DND-41 (cell line): ENCODE measurements at regions not wholly inside any gene's neighbourhood (a gene's known extent, or its start where the extent isn't known, plus 50 kb on each side); places are given as distances from the start of the nearest gene placed in this dataset.

Source experiments
- ATAC-seq: fragments of 200-7000 bp; cut with Tn5 transposase; 3 replicates; pipeline ENCODE4 v1.9.1; 2021; ENCODE audit warnings: low read depth; ENCODE audit not compliant: insufficient read depth
- DNase-seq: peaks from one replicate; pipeline ENCODE4 v3.0.0-alpha.2; 2020
- H2AFZ ChIP-seq: 2 replicates; pipeline ENCODE4 v1.6.0; 2012; ENCODE audit warnings: low read depth, low read length
- H3K27ac ChIP-seq: 2 replicates; pipeline ENCODE4 v1.5.1; 2012; ENCODE audit warnings: low read length, inconsistent platforms
- H3K27me3 ChIP-seq: fragments of 200-600 bp; sonication (generic); 2 replicates; pipeline ENCODE4 v1.6.0; 2012; ENCODE audit warnings: low read length, mild to moderate bottlenecking, inconsistent platforms; ENCODE audit not compliant: insufficient read depth, poor library complexity
- H3K36me3 ChIP-seq: 2 replicates; pipeline ENCODE4 v1.5.1; 2012; ENCODE audit warnings: low read length, inconsistent platforms; ENCODE audit not compliant: insufficient read depth
- H3K4me1 ChIP-seq: 2 replicates; pipeline ENCODE4 v1.5.1; 2012; ENCODE audit warnings: mild to moderate bottlenecking, low read length; ENCODE audit not compliant: insufficient read depth
- H3K4me2 ChIP-seq: 2 replicates; pipeline ENCODE4 v1.6.0; 2012; ENCODE audit warnings: mild to moderate bottlenecking, moderate library complexity, low read length, inconsistent platforms; ENCODE audit not compliant: insufficient read depth
- H3K4me3 ChIP-seq, 2 experiments: fragments of 200-600 bp in 1 of 2; shearing (Covaris generic) in 1 of 2; 2 replicates each; pipeline ENCODE4 v1.5.1; 2012 to 2016; ENCODE audit warnings: inconsistent platforms in 2 of 2, low read length in 2 of 2, mild to moderate bottlenecking in 2 of 2, low read depth in 1 of 2, moderate library complexity in 1 of 2
- H3K79me2 ChIP-seq: 2 replicates; pipeline ENCODE4 v1.6.0; 2012; ENCODE audit warnings: low read length, inconsistent platforms; ENCODE audit not compliant: insufficient read depth
- H3K9ac ChIP-seq: 2 replicates; pipeline ENCODE4 v1.6.0; 2012; ENCODE audit warnings: low read depth, mild to moderate bottlenecking, inconsistent platforms, low read length, moderate library complexity
- H3K9me3 ChIP-seq: 2 replicates; pipeline ENCODE4 v1.5.1; 2012; ENCODE audit warnings: low read length, moderate library complexity, mild to moderate bottlenecking, inconsistent platforms; ENCODE audit not compliant: insufficient read depth, severe bottlenecking
- H4K20me1 ChIP-seq: 2 replicates; pipeline ENCODE4 v1.6.0; 2012; ENCODE audit warnings: low read length; ENCODE audit not compliant: insufficient read depth
- EZH2 ChIP-seq: IDR thresholded peaks from 3 replicates; pipeline ENCODE4 v1.6.1; 2012; ENCODE audit warnings: borderline replicate concordance, low read depth, mild to moderate bottlenecking, moderate library complexity, low read length, inconsistent platforms; ENCODE audit not compliant: severe bottlenecking
- TF ChIP-seq, protein P1 (sequence below): IDR thresholded peaks from 2 replicates; pipeline ENCODE4 v1.5.1; 2012; ENCODE audit warnings: borderline replicate concordance, low read length, moderate library complexity, mild to moderate bottlenecking; ENCODE audit not compliant: poor library complexity, severe bottlenecking; ENCODE audit errors: extremely low read depth

- ATAC-seq (no peak; the same call in 2 of the 3 replicates), DNase-seq (no peak)
- Histone ChIP-seq H3K4me1 (no peaks in the 10 kb centered on the region), H4K20me1 (no peaks in the 10 kb centered on the region), H3K9ac (no peak overlapping the region), H3K9me3 (no peaks in the 10 kb centered on the region), H3K4me3 (no peak overlapping the region), H3K36me3 (no peaks in the 10 kb centered on the region), H2AFZ (no peak overlapping the region), H3K4me2 (no peak overlapping the region), H3K27me3 (no peaks in the 10 kb centered on the region), H3K27ac (no peak overlapping the region), H3K79me2 (no peaks in the 10 kb centered on the region)
- TF ChIP-seq EZH2: no peak
- TF ChIP-seq, protein P1, sequence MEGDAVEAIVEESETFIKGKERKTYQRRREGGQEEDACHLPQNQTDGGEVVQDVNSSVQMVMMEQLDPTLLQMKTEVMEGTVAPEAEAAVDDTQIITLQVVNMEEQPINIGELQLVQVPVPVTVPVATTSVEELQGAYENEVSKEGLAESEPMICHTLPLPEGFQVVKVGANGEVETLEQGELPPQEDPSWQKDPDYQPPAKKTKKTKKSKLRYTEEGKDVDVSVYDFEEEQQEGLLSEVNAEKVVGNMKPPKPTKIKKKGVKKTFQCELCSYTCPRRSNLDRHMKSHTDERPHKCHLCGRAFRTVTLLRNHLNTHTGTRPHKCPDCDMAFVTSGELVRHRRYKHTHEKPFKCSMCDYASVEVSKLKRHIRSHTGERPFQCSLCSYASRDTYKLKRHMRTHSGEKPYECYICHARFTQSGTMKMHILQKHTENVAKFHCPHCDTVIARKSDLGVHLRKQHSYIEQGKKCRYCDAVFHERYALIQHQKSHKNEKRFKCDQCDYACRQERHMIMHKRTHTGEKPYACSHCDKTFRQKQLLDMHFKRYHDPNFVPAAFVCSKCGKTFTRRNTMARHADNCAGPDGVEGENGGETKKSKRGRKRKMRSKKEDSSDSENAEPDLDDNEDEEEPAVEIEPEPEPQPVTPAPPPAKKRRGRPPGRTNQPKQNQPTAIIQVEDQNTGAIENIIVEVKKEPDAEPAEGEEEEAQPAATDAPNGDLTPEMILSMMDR: no peak
Measured at GRCh38 chr3:34237946-34238345, 439.5 kb downstream of the PDCD6IP start.

DNA sequence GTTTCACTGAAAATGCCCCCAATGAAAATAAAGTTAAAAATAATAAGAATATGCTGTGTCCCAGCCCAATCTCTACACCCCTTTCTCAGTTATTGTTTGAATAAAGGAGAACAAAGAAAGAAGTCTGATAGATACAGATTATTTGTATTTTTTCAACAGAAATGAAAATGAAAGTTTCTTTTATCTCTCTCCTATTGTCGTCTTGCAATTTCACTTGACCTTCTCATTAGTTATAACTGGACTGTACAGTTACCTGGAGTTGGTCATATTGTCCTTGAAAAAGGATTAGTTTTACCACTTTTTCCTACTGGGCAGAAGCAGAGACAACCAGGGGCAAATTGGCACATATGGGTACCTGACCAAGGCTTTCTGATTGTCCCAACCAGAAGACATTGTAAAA lies 440.0 kb downstream of the PDCD6IP start:
- Histone ChIP-seq H3K9ac (no peak overlapping the region), H2AFZ (no peak overlapping the region), H3K4me2 (no peak overlapping the region), H3K79me2 (no peaks in the 10 kb centered on the region), H3K4me3 (no peak overlapping the region), H4K20me1 (no peaks in the 10 kb centered on the region), H3K27ac (no peak overlapping the region), H3K27me3 (no peaks in the 10 kb centered on the region), H3K36me3 (no peaks in the 10 kb centered on the region), H3K9me3 (no peaks in the 10 kb centered on the region), H3K4me1 (no peaks in the 10 kb centered on the region)
- TF ChIP-seq, protein P1: no peak
- no peak for TF ChIP-seq EZH2
- DNase-seq (no peak), ATAC-seq (no peak)

DNA sequence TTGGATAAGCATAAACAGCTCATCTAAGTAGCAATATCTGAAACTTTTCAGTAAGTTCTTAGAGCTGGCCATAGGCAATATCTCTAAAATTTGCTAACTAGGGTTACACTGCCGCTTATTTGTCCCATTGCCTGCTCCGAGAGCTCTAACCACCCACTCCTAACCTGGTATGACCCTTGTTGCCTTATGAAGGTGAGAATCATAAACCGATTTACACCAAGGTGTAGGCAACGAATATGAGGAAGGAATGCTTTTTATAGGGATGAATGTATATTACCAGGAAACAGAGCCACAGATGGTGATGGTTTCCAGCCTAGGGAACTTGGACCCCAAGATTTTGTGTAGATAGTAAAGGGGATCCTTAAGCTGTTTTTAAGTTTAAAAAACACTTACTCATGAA lies 440.9 kb downstream of the PDCD6IP start:
- DNase-seq (no peak), ATAC-seq (no peak)
- H3K4me1 ChIP-seq: no peaks in the 10 kb centered on the region
- H3K4me2 ChIP-seq: no peak overlapping the region
- H4K20me1 ChIP-seq: no peaks in the 10 kb centered on the region
- no peaks in the 10 kb centered on the region for H3K9me3 ChIP-seq
- H3K79me2 ChIP-seq: no peaks in the 10 kb centered on the region
- H3K9ac ChIP-seq: no peak overlapping the region
- H3K36me3 ChIP-seq: no peaks in the 10 kb centered on the region
- no peak overlapping the region for H3K4me3 ChIP-seq
- H3K27ac ChIP-seq: no peak overlapping the region
- H2AFZ ChIP-seq: no peak overlapping the region
- no peaks in the 10 kb centered on the region for H3K27me3 ChIP-seq
- TF ChIP-seq, protein P1: no peak
- TF ChIP-seq EZH2: no peak

DNA sequence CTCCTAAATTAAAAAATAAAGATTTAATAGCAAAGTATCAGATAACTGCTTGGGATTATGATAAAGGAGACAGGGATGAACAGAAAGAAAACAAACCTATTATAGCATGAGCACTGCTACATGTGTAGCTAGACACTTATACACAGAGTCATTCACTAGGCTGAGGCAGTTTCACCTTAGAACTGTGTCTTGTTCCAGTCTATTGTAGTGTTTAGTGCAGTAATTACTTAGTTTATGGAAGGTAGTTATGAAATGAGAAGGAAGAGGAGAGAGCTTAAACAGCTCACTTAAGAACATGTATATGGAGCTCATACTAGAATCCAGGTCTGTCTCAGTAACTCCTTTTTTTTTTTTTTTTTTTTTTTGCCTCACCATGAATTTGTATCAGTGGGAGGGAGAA lies 441.4 kb downstream of the PDCD6IP start:
- no peak overlapping the region for H3K9ac ChIP-seq
- no peaks in the 10 kb centered on the region for H3K9me3 ChIP-seq
- TF ChIP-seq, protein P1: no peak
- TF ChIP-seq EZH2: no peak
- no peak overlapping the region for H3K4me3 ChIP-seq
- ATAC-seq (no peak), DNase-seq (no peak)
- no peaks in the 10 kb centered on the region for H3K27me3 ChIP-seq
- no peak overlapping the region for H2AFZ ChIP-seq
- no peaks in the 10 kb centered on the region for H4K20me1 ChIP-seq
- H3K4me2 ChIP-seq: no peak overlapping the region
- H3K4me1 ChIP-seq: no peaks in the 10 kb centered on the region
- H3K79me2 ChIP-seq: no peaks in the 10 kb centered on the region
- no peaks in the 10 kb centered on the region for H3K36me3 ChIP-seq
- no peak overlapping the region for H3K27ac ChIP-seq
